ENCODE measurements at regions not wholly inside any gene's neighbourhood (a gene's known extent, or its start where the extent isn't known, plus 50 kb on each side); places are given as distances from the start of the nearest gene placed in this dataset.

GRCh38 chr16:51576498-51577195 lies 425.6 kb upstream of the SALL1 start (continued):
- TF ChIP-seq, protein P1, sequence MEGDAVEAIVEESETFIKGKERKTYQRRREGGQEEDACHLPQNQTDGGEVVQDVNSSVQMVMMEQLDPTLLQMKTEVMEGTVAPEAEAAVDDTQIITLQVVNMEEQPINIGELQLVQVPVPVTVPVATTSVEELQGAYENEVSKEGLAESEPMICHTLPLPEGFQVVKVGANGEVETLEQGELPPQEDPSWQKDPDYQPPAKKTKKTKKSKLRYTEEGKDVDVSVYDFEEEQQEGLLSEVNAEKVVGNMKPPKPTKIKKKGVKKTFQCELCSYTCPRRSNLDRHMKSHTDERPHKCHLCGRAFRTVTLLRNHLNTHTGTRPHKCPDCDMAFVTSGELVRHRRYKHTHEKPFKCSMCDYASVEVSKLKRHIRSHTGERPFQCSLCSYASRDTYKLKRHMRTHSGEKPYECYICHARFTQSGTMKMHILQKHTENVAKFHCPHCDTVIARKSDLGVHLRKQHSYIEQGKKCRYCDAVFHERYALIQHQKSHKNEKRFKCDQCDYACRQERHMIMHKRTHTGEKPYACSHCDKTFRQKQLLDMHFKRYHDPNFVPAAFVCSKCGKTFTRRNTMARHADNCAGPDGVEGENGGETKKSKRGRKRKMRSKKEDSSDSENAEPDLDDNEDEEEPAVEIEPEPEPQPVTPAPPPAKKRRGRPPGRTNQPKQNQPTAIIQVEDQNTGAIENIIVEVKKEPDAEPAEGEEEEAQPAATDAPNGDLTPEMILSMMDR (CRISPR knock-in tag; IDR thresholded peaks at IDR 0.05), result no peak
- no peak for TF ChIP-seq YEATS4 (CRISPR knock-in tag; IDR thresholded peaks at IDR 0.05; ENCODE audit: borderline replicate concordance)
- TF ChIP-seq, protein P2, sequence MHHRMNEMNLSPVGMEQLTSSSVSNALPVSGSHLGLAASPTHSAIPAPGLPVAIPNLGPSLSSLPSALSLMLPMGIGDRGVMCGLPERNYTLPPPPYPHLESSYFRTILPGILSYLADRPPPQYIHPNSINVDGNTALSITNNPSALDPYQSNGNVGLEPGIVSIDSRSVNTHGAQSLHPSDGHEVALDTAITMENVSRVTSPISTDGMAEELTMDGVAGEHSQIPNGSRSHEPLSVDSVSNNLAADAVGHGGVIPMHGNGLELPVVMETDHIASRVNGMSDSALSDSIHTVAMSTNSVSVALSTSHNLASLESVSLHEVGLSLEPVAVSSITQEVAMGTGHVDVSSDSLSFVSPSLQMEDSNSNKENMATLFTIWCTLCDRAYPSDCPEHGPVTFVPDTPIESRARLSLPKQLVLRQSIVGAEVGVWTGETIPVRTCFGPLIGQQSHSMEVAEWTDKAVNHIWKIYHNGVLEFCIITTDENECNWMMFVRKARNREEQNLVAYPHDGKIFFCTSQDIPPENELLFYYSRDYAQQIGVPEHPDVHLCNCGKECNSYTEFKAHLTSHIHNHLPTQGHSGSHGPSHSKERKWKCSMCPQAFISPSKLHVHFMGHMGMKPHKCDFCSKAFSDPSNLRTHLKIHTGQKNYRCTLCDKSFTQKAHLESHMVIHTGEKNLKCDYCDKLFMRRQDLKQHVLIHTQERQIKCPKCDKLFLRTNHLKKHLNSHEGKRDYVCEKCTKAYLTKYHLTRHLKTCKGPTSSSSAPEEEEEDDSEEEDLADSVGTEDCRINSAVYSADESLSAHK (CRISPR knock-in tag; IDR thresholded peaks at IDR 0.05; ENCODE audit: borderline replicate concordance), result no peak

DNA sequence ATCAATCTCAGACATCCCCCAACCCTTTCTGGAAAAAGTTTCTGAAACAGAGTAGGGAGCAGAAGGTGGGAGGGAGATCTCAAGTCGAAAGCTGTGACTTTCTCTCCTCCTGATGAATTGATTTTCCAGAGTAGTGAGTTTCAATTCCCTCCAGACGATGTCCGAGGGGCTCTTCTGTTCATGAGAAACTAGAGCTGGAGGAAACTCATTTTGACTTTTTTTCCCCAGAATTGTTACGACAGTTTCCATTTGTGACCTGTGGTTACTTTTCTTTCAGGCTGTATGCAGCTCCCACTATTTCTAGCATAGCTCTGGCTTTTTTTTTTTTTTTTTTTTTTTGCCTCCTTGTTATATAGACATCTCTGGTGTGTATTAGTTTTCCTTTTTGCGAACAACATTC lies 422.1 kb upstream of the SALL1 start:
- Histone ChIP-seq H3K36me3 (replicated peaks in 1 of 2; ENCODE audit: control insufficient read depth in 1 of 2, insufficient read depth in 2 of 2, low read length in 2 of 2) (no peaks in the 10 kb centered on the region), H3K9me3 (ENCODE audit: low read length) (no peaks in the 10 kb centered on the region), H3K79me2 (ENCODE audit: insufficient read depth, low read length) (no peaks in the 10 kb centered on the region), H3K4me3 (replicated peaks in 1 of 3; ENCODE audit: insufficient read depth in 1 of 3, low read depth in 2 of 3, low read length in 3 of 3) (no peak overlapping the region), H2AFZ (ENCODE audit: low read length) (no peak overlapping the region), H4K20me1 (ENCODE audit: insufficient read depth, low read length) (no peaks in the 10 kb centered on the region), H3K27me3 (ENCODE audit: control insufficient read depth in 1 of 2, insufficient read depth in 2 of 2, low read length in 2 of 2) (peaks cover 0 to 3% of the 10 kb centered on the region in 2 experiments; a peak in 1 of 5 replicates), H3K27ac (ENCODE audit: extremely low read length, insufficient read depth, low read length) (no peak overlapping the region), H3K4me2 (ENCODE audit: low read depth, low read length) (no peak overlapping the region), H3K4me1 (ENCODE audit: insufficient read depth, low read length) (no peaks in the 10 kb centered on the region), H3K9ac (ENCODE audit: insufficient read depth, low read depth, low read length) (no peak overlapping the region)
- ChIA-PET CTCF (ENCODE audit: low intra/inter-chr PET ratio, low total read pairs) (no interaction called here), POLR2A (no interaction called here)
- WGBS (ENCODE audit: low lambda C conversion rate), result 32% methylated on average over 5 of the region's 5 CpGs
- ATAC-seq, result no peak
- FAIRE-seq, result no peak
- no peak for DNase-seq (ENCODE audit: low spot score)
- BruUV-seq (replicated peaks), result no TSS peak
- in situ Hi-C loops (cut with HindIII; ENCODE audit: extremely low pct_ligation_motif_present, low pct_unique_long_range_greater_than_20kb), result no loop called here
- intact Hi-C loops (cut with micrococcal nuclease; ENCODE audit: unreplicated experiment), result no loop called here
- TF ChIP-seq, protein P3, sequence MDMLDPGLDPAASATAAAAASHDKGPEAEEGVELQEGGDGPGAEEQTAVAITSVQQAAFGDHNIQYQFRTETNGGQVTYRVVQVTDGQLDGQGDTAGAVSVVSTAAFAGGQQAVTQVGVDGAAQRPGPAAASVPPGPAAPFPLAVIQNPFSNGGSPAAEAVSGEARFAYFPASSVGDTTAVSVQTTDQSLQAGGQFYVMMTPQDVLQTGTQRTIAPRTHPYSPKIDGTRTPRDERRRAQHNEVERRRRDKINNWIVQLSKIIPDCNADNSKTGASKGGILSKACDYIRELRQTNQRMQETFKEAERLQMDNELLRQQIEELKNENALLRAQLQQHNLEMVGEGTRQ (IDR thresholded peaks at IDR 0.05; ENCODE audit: low read depth, low read length), result no peak
- TF ChIP-seq, protein P3 (CRISPR knock-in tag; IDR thresholded peaks at IDR 0.05; ENCODE audit: borderline replicate concordance), result no peak
